Mammary epithelial cell (primary cell): ENCODE measurements at regions not wholly inside any gene's neighbourhood (a gene's known extent, or its start where the extent isn't known, plus 50 kb on each side); places are given as distances from the start of the nearest gene placed in this dataset.

Experiments
- EZH2 ChIP-seq: IDR thresholded peaks from 2 replicates; pipeline ENCODE4 v1.6.1; 2012; ENCODE audit warnings: low read length, inconsistent platforms, borderline replicate concordance
- TF ChIP-seq, protein P1 (sequence below), 2 donors: IDR thresholded peaks in 1 of 2; conservative IDR thresholded peaks in 1 of 2; 2 replicates each; pipeline ENCODE4 v1.5.1; 2011 to 2012; ENCODE audit warnings: inconsistent platforms in 2 of 2, low read length in 2 of 2, mild to moderate bottlenecking in 2 of 2, control low read depth in 1 of 2, low read depth in 1 of 2; ENCODE audit not compliant: insufficient read depth in 1 of 2; ENCODE audit errors: extremely low read depth in 1 of 2

DNA sequence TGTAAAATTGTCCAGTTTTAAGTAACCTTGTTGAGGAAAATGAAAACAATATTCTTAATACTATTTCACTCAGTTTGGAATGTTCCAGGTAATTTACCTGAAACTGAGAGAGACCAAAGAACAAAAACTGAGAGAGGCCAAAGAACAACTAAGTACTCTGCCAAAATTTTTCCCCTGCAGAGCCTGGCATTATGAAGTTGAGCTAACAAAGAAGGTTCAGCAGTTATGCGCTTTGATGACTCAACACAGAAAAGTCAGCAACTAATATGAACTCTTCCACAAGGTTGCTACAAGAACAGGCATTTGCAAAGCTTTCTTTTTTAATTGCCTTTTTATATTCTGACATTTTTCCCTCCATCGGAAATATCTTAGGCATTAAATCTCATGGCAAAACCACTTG is 270.9 kb downstream of the CHRM3 start:
- TF ChIP-seq, protein P1, sequence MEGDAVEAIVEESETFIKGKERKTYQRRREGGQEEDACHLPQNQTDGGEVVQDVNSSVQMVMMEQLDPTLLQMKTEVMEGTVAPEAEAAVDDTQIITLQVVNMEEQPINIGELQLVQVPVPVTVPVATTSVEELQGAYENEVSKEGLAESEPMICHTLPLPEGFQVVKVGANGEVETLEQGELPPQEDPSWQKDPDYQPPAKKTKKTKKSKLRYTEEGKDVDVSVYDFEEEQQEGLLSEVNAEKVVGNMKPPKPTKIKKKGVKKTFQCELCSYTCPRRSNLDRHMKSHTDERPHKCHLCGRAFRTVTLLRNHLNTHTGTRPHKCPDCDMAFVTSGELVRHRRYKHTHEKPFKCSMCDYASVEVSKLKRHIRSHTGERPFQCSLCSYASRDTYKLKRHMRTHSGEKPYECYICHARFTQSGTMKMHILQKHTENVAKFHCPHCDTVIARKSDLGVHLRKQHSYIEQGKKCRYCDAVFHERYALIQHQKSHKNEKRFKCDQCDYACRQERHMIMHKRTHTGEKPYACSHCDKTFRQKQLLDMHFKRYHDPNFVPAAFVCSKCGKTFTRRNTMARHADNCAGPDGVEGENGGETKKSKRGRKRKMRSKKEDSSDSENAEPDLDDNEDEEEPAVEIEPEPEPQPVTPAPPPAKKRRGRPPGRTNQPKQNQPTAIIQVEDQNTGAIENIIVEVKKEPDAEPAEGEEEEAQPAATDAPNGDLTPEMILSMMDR (conservative IDR thresholded peaks at IDR 0.05 in 1 of 2, IDR thresholded peaks at IDR 0.05 in 1 of 2; ENCODE audit: extremely low read depth in 1 of 2, insufficient read depth in 1 of 2, low read depth in 1 of 2, low read length in 2 of 2), result no peak
- no peak for TF ChIP-seq EZH2
